Bronchial epithelial cell (primary cell): ENCODE measurements at regions not wholly inside any gene's neighbourhood (a gene's known extent, or its start where the extent isn't known, plus 50 kb on each side); places are given as distances from the start of the nearest gene placed in this dataset.

Experiments used
- DNase-seq: peaks from one replicate; pipeline ENCODE4 v3.0.0-alpha.2; 2010; ENCODE audit warnings: low read depth
- FAIRE-seq: peaks from 2 replicates; lab custom pipeline; 2011; peaks lifted over from hg19 to GRCh38; lab: Jason Lieb, UNC
- H3K27me3 ChIP-seq: 2 replicates; pipeline ENCODE4 v1.5.1; 2011; ENCODE audit warnings: low read length; ENCODE audit not compliant: control insufficient read depth, insufficient read depth
- H3K36me3 ChIP-seq: 2 replicates; pipeline ENCODE4 v1.5.1; 2011; ENCODE audit warnings: low read length; ENCODE audit not compliant: control insufficient read depth, insufficient read depth
- H3K4me3 ChIP-seq: 2 replicates; pipeline ENCODE4 v1.5.1; 2011; ENCODE audit warnings: mild to moderate bottlenecking, low read depth, low read length, control low read depth
- CTCF ChIP-seq: IDR thresholded peaks from 2 replicates; pipeline ENCODE4 v1.5.1; 2011; ENCODE audit warnings: mild to moderate bottlenecking, moderate library complexity, low read length, control low read depth, inconsistent platforms; ENCODE audit not compliant: insufficient read depth, severe bottlenecking

DNA sequence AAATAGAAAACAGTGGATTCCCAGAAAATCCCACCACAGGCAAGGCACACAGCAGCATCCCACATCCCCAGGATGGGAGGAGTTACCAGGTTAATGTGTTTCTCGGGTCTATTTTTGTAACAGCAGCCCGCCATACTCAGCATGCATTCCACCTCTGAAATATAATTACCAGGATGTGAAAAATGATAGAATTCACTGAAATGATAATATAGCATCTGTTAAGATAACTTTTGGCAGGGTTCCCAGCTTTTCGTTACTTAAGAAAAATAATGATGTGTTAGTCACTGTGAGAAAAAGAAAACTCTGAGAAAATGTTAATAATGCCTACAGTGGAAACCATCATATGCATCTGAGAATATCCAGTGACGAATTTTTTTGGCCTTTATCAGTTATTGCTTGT is 87.1 kb downstream of the VCX2 start:
- Histone ChIP-seq H3K36me3 (no peaks in the 10 kb centered on the region), H3K27me3 (no peaks in the 10 kb centered on the region), H3K4me3 (no peak overlapping the region)
- DNase-seq (peak; percentile 47), FAIRE-seq (no peak)
- no peak for TF ChIP-seq CTCF

GRCh38 chrX:8083286-8083685 is 87.8 kb downstream of the VCX2 start:
- Histone ChIP-seq H3K4me3 (no peak overlapping the region), H3K36me3 (no peaks in the 10 kb centered on the region), H3K27me3 (no peaks in the 10 kb centered on the region)
- FAIRE-seq = no peak
- TF ChIP-seq CTCF = no peak
- DNase-seq = no peak

DNA sequence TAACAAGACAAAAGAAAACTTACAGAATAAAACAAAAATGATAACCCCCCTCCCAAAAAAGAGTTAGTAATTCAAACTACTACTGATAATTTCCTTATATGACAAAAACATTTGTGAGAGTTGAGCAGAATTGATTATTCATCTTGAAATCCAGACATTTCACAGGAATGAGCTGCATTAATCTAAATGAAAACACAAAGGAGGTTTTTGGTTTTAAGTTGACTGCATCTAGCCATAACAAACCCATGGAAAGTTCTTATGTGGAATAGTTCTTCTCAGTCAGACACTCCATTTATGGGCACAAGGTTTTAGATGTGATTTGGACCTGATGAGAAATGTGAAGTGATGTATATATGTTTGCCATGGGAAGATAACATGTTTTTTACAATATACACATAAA is 95.4 kb downstream of the VCX2 start:
- H3K36me3 ChIP-seq = no peaks in the 10 kb centered on the region
- no peak for DNase-seq
- TF ChIP-seq CTCF = no peak
- no peak overlapping the region for H3K4me3 ChIP-seq
- no peak for FAIRE-seq
- no peaks in the 10 kb centered on the region for H3K27me3 ChIP-seq

- TF ChIP-seq CTCF = no peak
- DNase-seq = peak; percentile 86
- H3K27me3 ChIP-seq = no peaks in the 10 kb centered on the region
- H3K4me3 ChIP-seq = no peak overlapping the region
- no peak for FAIRE-seq
- no peaks in the 10 kb centered on the region for H3K36me3 ChIP-seq
Measured at GRCh38 chrX:8067754-8068462, 103.2 kb downstream of the VCX2 start.

- FAIRE-seq (no peak), DNase-seq (no peak)
- H3K27me3 ChIP-seq = no peaks in the 10 kb centered on the region
- no peaks in the 10 kb centered on the region for H3K36me3 ChIP-seq
- H3K4me3 ChIP-seq = no peak overlapping the region
- no peak for TF ChIP-seq CTCF
Measured at GRCh38 chrX:8052909-8053308, 118.2 kb downstream of the VCX2 start.

- no peaks in the 10 kb centered on the region for H3K36me3 ChIP-seq
- TF ChIP-seq CTCF = no peak
- FAIRE-seq (no peak), DNase-seq (no peak)
- no peak overlapping the region for H3K4me3 ChIP-seq
- no peaks in the 10 kb centered on the region for H3K27me3 ChIP-seq
Measured at GRCh38 chrX:8049827-8050226, 121.2 kb downstream of the VCX2 start.
